ENCODE measurements at regions not wholly inside any gene's neighbourhood (a gene's known extent, or its start where the extent isn't known, plus 50 kb on each side); places are given as distances from the start of the nearest gene placed in this dataset.

DNA sequence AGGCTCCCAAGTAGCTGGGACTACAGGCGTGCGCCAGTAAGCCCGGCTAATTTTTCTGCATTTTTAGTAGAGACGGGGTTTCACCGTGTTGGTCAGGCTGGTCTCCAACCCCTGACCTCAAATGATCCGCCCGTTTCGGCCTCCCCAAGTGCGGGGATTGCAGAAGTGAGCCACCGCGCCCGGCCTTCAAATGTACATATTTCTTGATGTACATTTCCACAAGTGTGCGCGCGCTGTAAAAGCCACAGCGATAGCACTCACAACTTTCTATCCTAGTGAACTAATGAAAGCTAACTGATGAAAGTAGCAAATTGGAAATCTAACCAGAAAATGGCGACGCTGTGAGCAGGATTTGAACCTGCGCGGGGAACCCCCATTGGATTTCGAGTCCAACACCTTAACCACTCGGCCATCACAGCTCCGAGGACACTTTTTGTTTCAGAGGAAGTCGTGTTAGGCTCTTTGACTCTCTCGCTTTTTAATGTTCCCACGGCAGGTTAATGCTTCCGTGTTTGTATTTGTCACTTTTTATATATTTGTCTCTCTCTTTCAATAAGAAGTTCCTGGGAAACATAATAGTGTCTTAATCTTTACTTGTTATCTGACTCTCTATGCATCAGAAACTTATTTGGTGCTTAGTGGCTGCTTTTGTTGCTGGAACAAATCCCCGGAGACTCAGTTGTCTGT is 199.4 kb upstream of the ZNF184 start (continued):
- TF ChIP-seq, protein P1, sequence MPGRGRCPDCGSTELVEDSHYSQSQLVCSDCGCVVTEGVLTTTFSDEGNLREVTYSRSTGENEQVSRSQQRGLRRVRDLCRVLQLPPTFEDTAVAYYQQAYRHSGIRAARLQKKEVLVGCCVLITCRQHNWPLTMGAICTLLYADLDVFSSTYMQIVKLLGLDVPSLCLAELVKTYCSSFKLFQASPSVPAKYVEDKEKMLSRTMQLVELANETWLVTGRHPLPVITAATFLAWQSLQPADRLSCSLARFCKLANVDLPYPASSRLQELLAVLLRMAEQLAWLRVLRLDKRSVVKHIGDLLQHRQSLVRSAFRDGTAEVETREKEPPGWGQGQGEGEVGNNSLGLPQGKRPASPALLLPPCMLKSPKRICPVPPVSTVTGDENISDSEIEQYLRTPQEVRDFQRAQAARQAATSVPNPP (CRISPR knock-in tag; IDR thresholded peaks at IDR 0.05): no peak
- no peak for TF ChIP-seq ZBTB21 (CRISPR knock-in tag; IDR thresholded peaks at IDR 0.05)
- TF ChIP-seq, protein P2, sequence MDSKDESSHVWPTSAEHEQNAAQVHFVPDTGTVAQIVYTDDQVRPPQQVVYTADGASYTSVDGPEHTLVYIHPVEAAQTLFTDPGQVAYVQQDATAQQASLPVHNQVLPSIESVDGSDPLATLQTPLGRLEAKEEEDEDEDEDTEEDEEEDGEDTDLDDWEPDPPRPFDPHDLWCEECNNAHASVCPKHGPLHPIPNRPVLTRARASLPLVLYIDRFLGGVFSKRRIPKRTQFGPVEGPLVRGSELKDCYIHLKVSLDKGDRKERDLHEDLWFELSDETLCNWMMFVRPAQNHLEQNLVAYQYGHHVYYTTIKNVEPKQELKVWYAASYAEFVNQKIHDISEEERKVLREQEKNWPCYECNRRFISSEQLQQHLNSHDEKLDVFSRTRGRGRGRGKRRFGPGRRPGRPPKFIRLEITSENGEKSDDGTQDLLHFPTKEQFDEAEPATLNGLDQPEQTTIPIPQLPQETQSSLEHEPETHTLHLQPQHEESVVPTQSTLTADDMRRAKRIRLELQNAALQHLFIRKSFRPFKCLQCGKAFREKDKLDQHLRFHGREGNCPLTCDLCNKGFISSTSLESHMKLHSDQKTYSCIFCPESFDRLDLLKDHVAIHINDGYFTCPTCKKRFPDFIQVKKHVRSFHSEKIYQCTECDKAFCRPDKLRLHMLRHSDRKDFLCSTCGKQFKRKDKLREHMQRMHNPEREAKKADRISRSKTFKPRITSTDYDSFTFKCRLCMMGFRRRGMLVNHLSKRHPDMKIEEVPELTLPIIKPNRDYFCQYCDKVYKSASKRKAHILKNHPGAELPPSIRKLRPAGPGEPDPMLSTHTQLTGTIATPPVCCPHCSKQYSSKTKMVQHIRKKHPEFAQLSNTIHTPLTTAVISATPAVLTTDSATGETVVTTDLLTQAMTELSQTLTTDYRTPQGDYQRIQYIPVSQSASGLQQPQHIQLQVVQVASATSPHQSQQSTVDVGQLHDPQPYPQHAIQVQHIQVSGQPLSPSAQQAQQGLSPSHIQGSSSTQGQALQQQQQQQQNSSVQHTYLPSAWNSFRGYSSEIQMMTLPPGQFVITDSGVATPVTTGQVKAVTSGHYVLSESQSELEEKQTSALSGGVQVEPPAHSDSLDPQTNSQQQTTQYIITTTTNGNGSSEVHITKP (CRISPR knock-in tag; IDR thresholded peaks at IDR 0.05; ENCODE audit: low read depth): peak; percentile 63; the same call in 1 of the 2 replicates
- TF ChIP-seq ZNF367 (CRISPR knock-in tag; IDR thresholded peaks at IDR 0.05; ENCODE audit: borderline replicate concordance): no peak
- TF ChIP-seq NCOR1 (IDR thresholded peaks at IDR 0.05; ENCODE audit: borderline replicate concordance, low read length): peak; percentile 48; the same call in 1 of the 2 replicates
- TF ChIP-seq, protein P3, sequence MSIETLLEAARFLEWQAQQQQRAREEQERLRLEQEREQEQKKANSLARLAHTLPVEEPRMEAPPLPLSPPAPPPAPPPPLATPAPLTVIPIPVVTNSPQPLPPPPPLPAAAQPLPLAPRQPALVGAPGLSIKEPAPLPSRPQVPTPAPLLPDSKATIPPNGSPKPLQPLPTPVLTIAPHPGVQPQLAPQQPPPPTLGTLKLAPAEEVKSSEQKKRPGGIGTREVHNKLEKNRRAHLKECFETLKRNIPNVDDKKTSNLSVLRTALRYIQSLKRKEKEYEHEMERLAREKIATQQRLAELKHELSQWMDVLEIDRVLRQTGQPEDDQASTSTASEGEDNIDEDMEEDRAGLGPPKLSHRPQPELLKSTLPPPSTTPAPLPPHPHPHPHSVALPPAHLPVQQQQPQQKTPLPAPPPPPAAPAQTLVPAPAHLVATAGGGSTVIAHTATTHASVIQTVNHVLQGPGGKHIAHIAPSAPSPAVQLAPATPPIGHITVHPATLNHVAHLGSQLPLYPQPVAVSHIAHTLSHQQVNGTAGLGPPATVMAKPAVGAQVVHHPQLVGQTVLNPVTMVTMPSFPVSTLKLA (IDR thresholded peaks at IDR 0.05): no peak
- no peak for TF ChIP-seq RORA (CRISPR knock-in tag; IDR thresholded peaks at IDR 0.05)
- no peak for TF ChIP-seq NFE2L1 (CRISPR knock-in tag; IDR thresholded peaks at IDR 0.05; ENCODE audit: borderline replicate concordance)
- TF ChIP-seq SIX1 (CRISPR knock-in tag; IDR thresholded peaks at IDR 0.05; ENCODE audit: borderline replicate concordance): peak; percentile 37; the same call in 1 of the 2 replicates
- peak; percentile 93 for TF ChIP-seq RXRB (CRISPR knock-in tag; IDR thresholded peaks at IDR 0.05; ENCODE audit: borderline replicate concordance)
- TF ChIP-seq E2F2 (CRISPR knock-in tag; IDR thresholded peaks at IDR 0.05; ENCODE audit: borderline replicate concordance): no peak
- TF ChIP-seq, protein P4, sequence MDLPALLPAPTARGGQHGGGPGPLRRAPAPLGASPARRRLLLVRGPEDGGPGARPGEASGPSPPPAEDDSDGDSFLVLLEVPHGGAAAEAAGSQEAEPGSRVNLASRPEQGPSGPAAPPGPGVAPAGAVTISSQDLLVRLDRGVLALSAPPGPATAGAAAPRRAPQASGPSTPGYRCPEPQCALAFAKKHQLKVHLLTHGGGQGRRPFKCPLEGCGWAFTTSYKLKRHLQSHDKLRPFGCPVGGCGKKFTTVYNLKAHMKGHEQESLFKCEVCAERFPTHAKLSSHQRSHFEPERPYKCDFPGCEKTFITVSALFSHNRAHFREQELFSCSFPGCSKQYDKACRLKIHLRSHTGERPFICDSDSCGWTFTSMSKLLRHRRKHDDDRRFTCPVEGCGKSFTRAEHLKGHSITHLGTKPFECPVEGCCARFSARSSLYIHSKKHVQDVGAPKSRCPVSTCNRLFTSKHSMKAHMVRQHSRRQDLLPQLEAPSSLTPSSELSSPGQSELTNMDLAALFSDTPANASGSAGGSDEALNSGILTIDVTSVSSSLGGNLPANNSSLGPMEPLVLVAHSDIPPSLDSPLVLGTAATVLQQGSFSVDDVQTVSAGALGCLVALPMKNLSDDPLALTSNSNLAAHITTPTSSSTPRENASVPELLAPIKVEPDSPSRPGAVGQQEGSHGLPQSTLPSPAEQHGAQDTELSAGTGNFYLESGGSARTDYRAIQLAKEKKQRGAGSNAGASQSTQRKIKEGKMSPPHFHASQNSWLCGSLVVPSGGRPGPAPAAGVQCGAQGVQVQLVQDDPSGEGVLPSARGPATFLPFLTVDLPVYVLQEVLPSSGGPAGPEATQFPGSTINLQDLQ (CRISPR knock-in tag; IDR thresholded peaks at IDR 0.05): no peak; the same call in 1 of the 2 replicates
- no peak for TF ChIP-seq ZFP36 (IDR thresholded peaks at IDR 0.05; ENCODE audit: borderline replicate concordance, low read depth, low read length, partially characterized antibody)
- TF ChIP-seq STAT6 (CRISPR knock-in tag; IDR thresholded peaks at IDR 0.05; ENCODE audit: borderline replicate concordance): peak; percentile 96; the same call in 1 of the 2 replicates

Data from HepG2 (cell line).